ENCODE measurements at regions not wholly inside any gene's neighbourhood (a gene's known extent, or its start where the extent isn't known, plus 50 kb on each side); places are given as distances from the start of the nearest gene placed in this dataset.
A peak's percentile ranks its signal among the peaks of the same experiment; 100 is the strongest.

DNA sequence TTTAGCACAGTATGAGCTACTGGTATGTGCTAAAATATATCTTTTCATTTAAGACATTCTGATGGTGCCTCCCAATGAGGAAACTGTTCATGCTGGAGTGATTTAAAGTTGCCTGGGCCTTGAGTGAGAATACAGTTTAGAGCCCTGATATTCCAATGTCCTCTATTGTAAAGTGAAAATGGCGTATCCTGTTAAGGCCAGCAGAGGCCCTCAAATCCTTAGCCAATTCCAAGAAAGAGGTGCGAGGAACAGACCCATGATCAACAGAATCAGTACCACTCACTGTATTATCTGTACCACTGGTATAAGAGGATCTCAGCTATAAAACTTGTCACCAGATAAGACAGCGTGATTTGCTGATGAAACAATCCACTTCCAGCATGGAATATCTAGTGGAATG lies 273.1 kb upstream of the SLITRK5 start:
- no TSS peak for BruUV-seq (replicated peaks)
- Histone ChIP-seq H3K36me3 (ENCODE audit: insufficient read depth, low read length) (no peaks in the 10 kb centered on the region), H3K4me1 (ENCODE audit: insufficient read depth, low read length, poor library complexity, severe bottlenecking) (peaks cover 6% of the 10 kb centered on the region), H3K4me2 (ENCODE audit: low read length) (no peak overlapping the region), H3K79me2 (ENCODE audit: insufficient read depth, low read depth, low read length) (no peaks in the 10 kb centered on the region), H3K9me3 (ENCODE audit: low read length) (no peaks in the 10 kb centered on the region), H4K20me1 (ENCODE audit: insufficient read depth, low read length) (no peaks in the 10 kb centered on the region), H2AFZ (ENCODE audit: low read length) (no peak overlapping the region), H3K27ac (ENCODE audit: low read depth, low read length, poor library complexity, severe bottlenecking) (no peak overlapping the region), H3K9me2 (ENCODE audit: insufficient read depth, low read length) (no peaks in the 10 kb centered on the region), H3K4me3 (ENCODE audit: low read depth, low read length, poor library complexity, severe bottlenecking) (no peak overlapping the region)
- intact Hi-C loops (cut with micrococcal nuclease; ENCODE audit: unreplicated experiment): no loop called here
- no peak for DNase-seq (ENCODE audit: low spot score)
- ChIA-PET CTCF (ENCODE audit: unreplicated experiment) (interaction anchor here (0.5 to 1.3 kb wide), 2 partner anchors 10 to 1645 kb away, joined by 3 to 5 read pairs; no protein-coding TSS in a partner anchor), POLR2A (interaction anchor here (0.6 to 2.2 kb wide), 15 partner anchors 10 to 873 kb away, joined by 3 to 18 read pairs (median 4); no protein-coding TSS in a partner anchor)
- TF ChIP-seq EZH2phosphoT487 (IDR thresholded peaks at IDR 0.05; ENCODE audit: borderline replicate concordance, low read depth, low read length): no peak
- TF ChIP-seq, protein P1, sequence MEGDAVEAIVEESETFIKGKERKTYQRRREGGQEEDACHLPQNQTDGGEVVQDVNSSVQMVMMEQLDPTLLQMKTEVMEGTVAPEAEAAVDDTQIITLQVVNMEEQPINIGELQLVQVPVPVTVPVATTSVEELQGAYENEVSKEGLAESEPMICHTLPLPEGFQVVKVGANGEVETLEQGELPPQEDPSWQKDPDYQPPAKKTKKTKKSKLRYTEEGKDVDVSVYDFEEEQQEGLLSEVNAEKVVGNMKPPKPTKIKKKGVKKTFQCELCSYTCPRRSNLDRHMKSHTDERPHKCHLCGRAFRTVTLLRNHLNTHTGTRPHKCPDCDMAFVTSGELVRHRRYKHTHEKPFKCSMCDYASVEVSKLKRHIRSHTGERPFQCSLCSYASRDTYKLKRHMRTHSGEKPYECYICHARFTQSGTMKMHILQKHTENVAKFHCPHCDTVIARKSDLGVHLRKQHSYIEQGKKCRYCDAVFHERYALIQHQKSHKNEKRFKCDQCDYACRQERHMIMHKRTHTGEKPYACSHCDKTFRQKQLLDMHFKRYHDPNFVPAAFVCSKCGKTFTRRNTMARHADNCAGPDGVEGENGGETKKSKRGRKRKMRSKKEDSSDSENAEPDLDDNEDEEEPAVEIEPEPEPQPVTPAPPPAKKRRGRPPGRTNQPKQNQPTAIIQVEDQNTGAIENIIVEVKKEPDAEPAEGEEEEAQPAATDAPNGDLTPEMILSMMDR (conservative IDR thresholded peaks at IDR 0.05; ENCODE audit: low read length): 0 out of 2 replicates have a peak, but pooled peaks have one; percentile 15

DNA sequence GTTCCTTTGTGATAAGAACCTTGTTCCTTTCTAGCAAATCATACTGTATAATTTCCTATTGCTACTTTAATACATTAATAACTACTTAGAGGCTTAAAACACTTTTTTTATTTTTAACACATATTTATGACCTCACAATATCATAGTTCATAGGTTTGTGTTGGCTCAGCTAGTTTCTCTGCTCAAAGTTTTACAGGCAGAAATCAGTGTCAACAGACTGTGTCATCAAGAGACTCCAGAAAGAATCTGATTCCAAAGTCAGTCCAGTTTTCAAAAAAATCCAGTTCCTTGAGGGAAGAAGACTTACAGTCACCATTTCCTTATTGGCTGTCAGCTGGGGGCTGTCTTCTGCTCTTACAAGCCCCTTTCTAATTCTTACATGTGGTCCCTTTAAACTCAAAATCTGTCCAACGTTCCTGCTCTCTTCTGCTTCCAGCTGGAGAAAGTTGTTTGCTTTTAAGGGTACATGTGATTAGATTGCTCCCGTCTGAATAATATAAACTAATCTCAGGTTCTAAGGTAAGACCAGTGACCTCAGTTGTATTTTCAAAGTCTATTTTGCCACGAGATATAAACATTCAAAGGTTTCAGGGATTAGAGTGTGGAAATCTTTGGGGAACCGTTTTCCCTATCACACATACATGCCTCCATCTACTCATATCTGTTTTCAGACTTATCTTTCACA lies 267.3 kb upstream of the SLITRK5 start:
- Histone ChIP-seq H3K27ac (ENCODE audit: low read depth, low read length, poor library complexity, severe bottlenecking) (no peak overlapping the region), H3K36me3 (ENCODE audit: insufficient read depth, low read length) (no peaks in the 10 kb centered on the region), H4K20me1 (ENCODE audit: insufficient read depth, low read length) (no peaks in the 10 kb centered on the region), H3K4me2 (ENCODE audit: low read length) (no peak overlapping the region), H3K79me2 (ENCODE audit: insufficient read depth, low read depth, low read length) (no peaks in the 10 kb centered on the region), H3K9me2 (ENCODE audit: insufficient read depth, low read length) (no peaks in the 10 kb centered on the region), H3K9me3 (ENCODE audit: low read length) (no peaks in the 10 kb centered on the region), H3K4me1 (ENCODE audit: insufficient read depth, low read length, poor library complexity, severe bottlenecking) (no peaks in the 10 kb centered on the region), H3K4me3 (ENCODE audit: low read depth, low read length, poor library complexity, severe bottlenecking) (no peak overlapping the region), H2AFZ (ENCODE audit: low read length) (peak overlapping the region; percentile 20; the same call in 1 of the 2 replicates)
- ChIA-PET POLR2A (interaction anchor here (0.8 to 0.9 kb wide), 2 partner anchors 30 to 250 kb away, joined by 3 to 4 read pairs; no protein-coding TSS in a partner anchor), CTCF (ENCODE audit: unreplicated experiment) (no interaction called here)
- no peak for DNase-seq (ENCODE audit: low spot score)
- BruUV-seq (replicated peaks): no TSS peak
- intact Hi-C loops (cut with micrococcal nuclease; ENCODE audit: unreplicated experiment): loop anchor here (5.0 kb wide), 1 partner anchor 268 kb away; the partner anchor contains the start of gene SLITRK5
- TF ChIP-seq, protein P1 (conservative IDR thresholded peaks at IDR 0.05; ENCODE audit: low read length): no peak
- no peak for TF ChIP-seq EZH2phosphoT487 (IDR thresholded peaks at IDR 0.05; ENCODE audit: borderline replicate concordance, low read depth, low read length)

DNA sequence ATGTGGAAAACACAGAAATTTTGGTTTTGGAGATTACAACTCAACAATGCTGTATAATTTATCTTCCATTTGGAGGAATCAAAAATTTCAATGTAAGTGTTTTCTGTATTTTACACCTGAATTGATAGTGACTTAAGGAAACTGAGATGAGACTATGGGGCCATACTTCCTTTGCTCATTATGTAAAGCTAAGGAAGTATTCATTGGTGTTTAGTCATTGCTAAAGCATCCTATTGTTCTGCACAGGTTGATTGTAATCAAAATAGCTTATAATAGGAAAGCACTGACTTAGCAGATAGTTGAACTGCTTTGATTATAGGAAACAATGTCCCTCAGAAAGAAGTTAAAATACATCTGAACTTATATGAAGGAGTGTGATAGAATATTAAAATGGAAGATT lies 244.4 kb upstream of the SLITRK5 start:
- no peak overlapping the region for H3K4me2 ChIP-seq (ENCODE audit: low read length)
- no peak for DNase-seq (ENCODE audit: low spot score)
- H3K79me2 ChIP-seq (ENCODE audit: insufficient read depth, low read depth, low read length): no peaks in the 10 kb centered on the region
- H3K4me3 ChIP-seq (ENCODE audit: low read depth, low read length, poor library complexity, severe bottlenecking): no peak overlapping the region
- intact Hi-C loops (cut with micrococcal nuclease; ENCODE audit: unreplicated experiment): no loop called here
- TF ChIP-seq EZH2phosphoT487 (IDR thresholded peaks at IDR 0.05; ENCODE audit: borderline replicate concordance, low read depth, low read length): no peak
- TF ChIP-seq, protein P1 (conservative IDR thresholded peaks at IDR 0.05; ENCODE audit: low read length): no peak
- H3K27ac ChIP-seq (ENCODE audit: low read depth, low read length, poor library complexity, severe bottlenecking): no peak overlapping the region
- H3K4me1 ChIP-seq (ENCODE audit: insufficient read depth, low read length, poor library complexity, severe bottlenecking): peaks cover 15% of the 10 kb centered on the region
- no peaks in the 10 kb centered on the region for H3K9me3 ChIP-seq (ENCODE audit: low read length)
- ChIA-PET POLR2A (interaction anchor here (0.7 to 2.9 kb wide), 8 partner anchors 8 to 243 kb away, joined by 3 to 8 read pairs (median 4); no protein-coding TSS in a partner anchor), CTCF (ENCODE audit: unreplicated experiment) (no interaction called here)
- no peaks in the 10 kb centered on the region for H3K36me3 ChIP-seq (ENCODE audit: insufficient read depth, low read length)
- no TSS peak for BruUV-seq (replicated peaks)
- H3K9me2 ChIP-seq (ENCODE audit: insufficient read depth, low read length): no peaks in the 10 kb centered on the region
- H4K20me1 ChIP-seq (ENCODE audit: insufficient read depth, low read length): no peaks in the 10 kb centered on the region
- 0 out of 2 replicates have a peak overlapping the region, but pooled peaks have one; percentile 17 for H2AFZ ChIP-seq (ENCODE audit: low read length)
